ENCODE measurements at regions not wholly inside any gene's neighbourhood (a gene's known extent, or its start where the extent isn't known, plus 50 kb on each side); places are given as distances from the start of the nearest gene placed in this dataset.

GRCh38 chr20:39762716-39763115, 800.6 kb downstream of the DHX35 start:
- no peak for DNase-seq (ENCODE audit: low spot score)
- TF ChIP-seq CTCF (IDR thresholded peaks at IDR 0.05; ENCODE audit: extremely low read depth, missing control alignments): no peak

- TF ChIP-seq CTCF (IDR thresholded peaks at IDR 0.05; ENCODE audit: extremely low read depth, missing control alignments): no peak
- no peak for DNase-seq (ENCODE audit: low spot score)
Observed at GRCh38 chr20:39758876-39759275, 796.7 kb downstream of the DHX35 start.

GRCh38 chr20:39756828-39757227, 794.7 kb downstream of the DHX35 start:
- no peak for DNase-seq (ENCODE audit: low spot score)
- no peak for TF ChIP-seq CTCF (IDR thresholded peaks at IDR 0.05; ENCODE audit: extremely low read depth, missing control alignments)

- no peak for TF ChIP-seq CTCF (IDR thresholded peaks at IDR 0.05; ENCODE audit: extremely low read depth, missing control alignments)
- no peak for DNase-seq (ENCODE audit: low spot score)
Observed at GRCh38 chr20:39756369-39756768, 794.2 kb downstream of the DHX35 start.

GRCh38 chr20:39752262-39752876, 790.2 kb downstream of the DHX35 start:
- no peak for TF ChIP-seq CTCF (IDR thresholded peaks at IDR 0.05; ENCODE audit: extremely low read depth, missing control alignments)
- no peak for DNase-seq (ENCODE audit: low spot score)

- DNase-seq (ENCODE audit: low spot score): peak; percentile 14
- TF ChIP-seq CTCF (IDR thresholded peaks at IDR 0.05; ENCODE audit: extremely low read depth, missing control alignments): no peak
Observed at GRCh38 chr20:39751557-39752137, 789.5 kb downstream of the DHX35 start.

GRCh38 chr20:39745380-39745779, 783.2 kb downstream of the DHX35 start:
- DNase-seq (ENCODE audit: low spot score): no peak
- TF ChIP-seq CTCF (IDR thresholded peaks at IDR 0.05; ENCODE audit: extremely low read depth, missing control alignments): no peak
